Activated CD4-positive, alpha-beta T cell treated with anti-CD3 and anti-CD28 coated beads for 24 hours (primary cell): ENCODE measurements at regions not wholly inside any gene's neighbourhood (a gene's known extent, or its start where the extent isn't known, plus 50 kb on each side); places are given as distances from the start of the nearest gene placed in this dataset.

Experiments
- DNase-seq, 2 donors: peaks; one replicate each; pipeline ENCODE4 v3.0.0-alpha.2; 2020; ENCODE audit warnings: low read depth in 2 of 2

GRCh38 chr11:70650075-70650909 lies 252.0 kb downstream of the CTTN start:
- DNase-seq, result peak in 1 of 2 donors; percentile 6

- DNase-seq, result no peak
Measured at GRCh38 chr11:70651031-70651430, 252.7 kb downstream of the CTTN start.

- no peak for DNase-seq
Measured at GRCh38 chr11:70654016-70654415, 255.7 kb downstream of the CTTN start.

GRCh38 chr11:70655816-70656215 lies 257.5 kb downstream of the CTTN start:
- DNase-seq, result no peak

- DNase-seq, result no peak
Measured at GRCh38 chr11:70656252-70656651, 257.9 kb downstream of the CTTN start.

- no peak for DNase-seq
Measured at GRCh38 chr11:70660059-70660888, 261.9 kb downstream of the CTTN start.

- no peak for DNase-seq
Measured at GRCh38 chr11:70660889-70661197, 262.5 kb downstream of the CTTN start.

- no peak for DNase-seq
Measured at GRCh38 chr11:70661761-70662501, 263.6 kb downstream of the CTTN start.

GRCh38 chr11:70662691-70663098 lies 264.4 kb downstream of the CTTN start:
- no peak for DNase-seq

- DNase-seq, result no peak
Measured at GRCh38 chr11:70663815-70664214, 265.5 kb downstream of the CTTN start.

GRCh38 chr11:70666311-70666710 lies 268.0 kb downstream of the CTTN start:
- no peak for DNase-seq

GRCh38 chr11:70667767-70668166 lies 269.4 kb downstream of the CTTN start:
- DNase-seq, result no peak

GRCh38 chr11:70668204-70669202 lies 270.2 kb downstream of the CTTN start:
- no peak for DNase-seq

- no peak for DNase-seq
Measured at GRCh38 chr11:70669281-70669680, 271.0 kb downstream of the CTTN start.

- no peak for DNase-seq
Measured at GRCh38 chr11:70669871-70670675, 271.7 kb downstream of the CTTN start.

GRCh38 chr11:70670676-70671034 lies 272.3 kb downstream of the CTTN start:
- no peak for DNase-seq

- DNase-seq, result no peak
Measured at GRCh38 chr11:70671083-70671482, 272.8 kb downstream of the CTTN start.

- DNase-seq, result no peak
Measured at GRCh38 chr11:70671611-70672010, 273.3 kb downstream of the CTTN start.

GRCh38 chr11:70672991-70673653 lies 274.8 kb downstream of the CTTN start:
- no peak for DNase-seq

- DNase-seq, result no peak
Measured at GRCh38 chr11:70674605-70675004, 276.3 kb downstream of the CTTN start.
